ENCODE measurements at regions not wholly inside any gene's neighbourhood (a gene's known extent, or its start where the extent isn't known, plus 50 kb on each side); places are given as distances from the start of the nearest gene placed in this dataset.

DNA sequence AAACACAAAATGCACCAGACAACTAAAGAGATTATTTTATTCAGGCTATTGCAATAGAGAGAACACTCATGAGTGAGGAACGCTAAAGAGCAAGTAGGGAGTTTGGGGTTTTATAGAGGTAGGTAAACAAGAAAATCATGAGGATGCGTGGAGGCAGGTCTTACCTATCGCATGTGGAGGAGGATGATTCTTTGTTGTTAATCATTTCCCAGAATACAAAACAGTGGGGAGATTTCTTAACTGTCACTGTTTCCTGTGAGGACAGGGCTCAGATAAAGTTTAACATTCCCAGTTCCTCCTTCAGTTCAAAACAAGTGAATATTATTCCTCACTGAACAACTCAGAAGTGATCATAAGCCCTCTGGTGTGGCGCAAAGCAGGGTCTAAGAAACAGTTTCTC, 156.1 kb upstream of the MGAT5 start:
- Histone ChIP-seq H3K27me3 (ENCODE audit: control insufficient read depth, insufficient read depth, low read length) (no peaks in the 10 kb centered on the region), H3K4me3 (ENCODE audit: low read depth, low read length) (no peak overlapping the region), H3K36me3 (ENCODE audit: control insufficient read depth, insufficient read depth, low read length) (no peaks in the 10 kb centered on the region)
- TF ChIP-seq, protein P1, sequence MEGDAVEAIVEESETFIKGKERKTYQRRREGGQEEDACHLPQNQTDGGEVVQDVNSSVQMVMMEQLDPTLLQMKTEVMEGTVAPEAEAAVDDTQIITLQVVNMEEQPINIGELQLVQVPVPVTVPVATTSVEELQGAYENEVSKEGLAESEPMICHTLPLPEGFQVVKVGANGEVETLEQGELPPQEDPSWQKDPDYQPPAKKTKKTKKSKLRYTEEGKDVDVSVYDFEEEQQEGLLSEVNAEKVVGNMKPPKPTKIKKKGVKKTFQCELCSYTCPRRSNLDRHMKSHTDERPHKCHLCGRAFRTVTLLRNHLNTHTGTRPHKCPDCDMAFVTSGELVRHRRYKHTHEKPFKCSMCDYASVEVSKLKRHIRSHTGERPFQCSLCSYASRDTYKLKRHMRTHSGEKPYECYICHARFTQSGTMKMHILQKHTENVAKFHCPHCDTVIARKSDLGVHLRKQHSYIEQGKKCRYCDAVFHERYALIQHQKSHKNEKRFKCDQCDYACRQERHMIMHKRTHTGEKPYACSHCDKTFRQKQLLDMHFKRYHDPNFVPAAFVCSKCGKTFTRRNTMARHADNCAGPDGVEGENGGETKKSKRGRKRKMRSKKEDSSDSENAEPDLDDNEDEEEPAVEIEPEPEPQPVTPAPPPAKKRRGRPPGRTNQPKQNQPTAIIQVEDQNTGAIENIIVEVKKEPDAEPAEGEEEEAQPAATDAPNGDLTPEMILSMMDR (IDR thresholded peaks at IDR 0.05; ENCODE audit: insufficient read depth, low read length, poor library complexity, severe bottlenecking), result no peak
- DNase-seq (ENCODE audit: low read depth), result no peak

DNA sequence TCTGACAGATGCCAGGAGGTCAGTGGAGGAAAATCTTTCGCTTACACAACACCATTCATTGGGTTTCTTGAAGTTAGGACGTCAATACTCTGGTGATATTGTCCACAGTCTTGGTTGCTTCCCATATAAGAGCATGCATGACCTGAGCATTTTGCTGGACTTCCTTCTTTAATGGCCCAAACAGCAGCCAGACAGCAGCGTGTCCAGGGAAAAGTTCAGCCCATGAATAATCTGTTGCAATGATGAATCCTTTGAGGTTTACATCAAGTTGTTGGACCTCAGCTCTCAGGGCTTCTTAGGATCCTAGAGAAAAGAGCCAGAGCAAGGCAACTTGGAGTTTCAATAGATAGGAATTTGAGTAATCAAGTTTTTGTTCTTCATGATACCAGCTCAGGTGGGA, 155.6 kb upstream of the MGAT5 start:
- no peak for DNase-seq (ENCODE audit: low read depth)
- Histone ChIP-seq H3K36me3 (ENCODE audit: control insufficient read depth, insufficient read depth, low read length) (no peaks in the 10 kb centered on the region), H3K4me3 (ENCODE audit: low read depth, low read length) (no peak overlapping the region), H3K27me3 (ENCODE audit: control insufficient read depth, insufficient read depth, low read length) (no peaks in the 10 kb centered on the region)
- TF ChIP-seq, protein P1 (IDR thresholded peaks at IDR 0.05; ENCODE audit: insufficient read depth, low read length, poor library complexity, severe bottlenecking), result no peak

DNA sequence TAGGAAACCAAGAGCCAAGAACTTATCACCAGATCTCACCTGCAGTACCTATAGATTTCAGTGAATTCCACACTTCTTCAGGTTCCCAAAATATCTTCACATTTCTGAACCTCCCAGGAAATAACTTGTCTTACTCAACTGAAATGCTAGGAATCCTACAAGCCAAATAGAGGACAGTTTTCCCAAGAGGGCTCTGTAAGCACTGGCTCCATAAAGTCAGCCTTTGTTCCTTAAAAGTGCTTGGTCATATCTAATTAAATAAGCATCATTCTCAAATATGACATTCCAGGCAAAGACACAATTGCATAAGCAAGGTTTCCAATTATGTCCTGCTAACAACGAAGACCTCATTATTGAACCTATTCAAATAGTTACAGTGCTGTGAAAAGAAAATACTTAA, 154.6 kb upstream of the MGAT5 start:
- TF ChIP-seq, protein P1 (IDR thresholded peaks at IDR 0.05; ENCODE audit: insufficient read depth, low read length, poor library complexity, severe bottlenecking), result no peak
- no peaks in the 10 kb centered on the region for H3K36me3 ChIP-seq (ENCODE audit: control insufficient read depth, insufficient read depth, low read length)
- H3K4me3 ChIP-seq (ENCODE audit: low read depth, low read length), result no peak overlapping the region
- no peak for DNase-seq (ENCODE audit: low read depth)
- H3K27me3 ChIP-seq (ENCODE audit: control insufficient read depth, insufficient read depth, low read length), result no peaks in the 10 kb centered on the region

DNA sequence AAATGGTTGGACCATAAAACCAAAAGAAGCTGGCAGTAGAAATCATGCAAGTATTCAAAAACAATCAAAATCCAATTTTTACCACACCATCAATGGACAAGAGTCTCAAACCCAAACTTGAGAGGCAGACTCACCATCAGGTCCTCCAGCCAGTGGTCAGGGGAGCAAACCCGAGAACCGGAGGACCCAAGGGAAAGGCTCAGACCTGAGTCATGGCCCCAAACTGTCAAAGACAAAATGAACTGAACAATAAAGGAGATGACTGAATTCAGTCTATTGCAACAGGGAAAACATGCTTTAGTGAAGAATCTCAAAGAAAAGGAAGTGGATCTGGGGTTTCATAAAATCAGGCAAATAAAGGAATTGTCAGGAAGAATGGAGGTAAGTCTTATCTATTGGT, 150.7 kb upstream of the MGAT5 start:
- Histone ChIP-seq H3K4me3 (ENCODE audit: low read depth, low read length) (no peak overlapping the region), H3K27me3 (ENCODE audit: control insufficient read depth, insufficient read depth, low read length) (no peaks in the 10 kb centered on the region), H3K36me3 (ENCODE audit: control insufficient read depth, insufficient read depth, low read length) (no peaks in the 10 kb centered on the region)
- DNase-seq (ENCODE audit: low read depth), result no peak
- TF ChIP-seq, protein P1 (IDR thresholded peaks at IDR 0.05; ENCODE audit: insufficient read depth, low read length, poor library complexity, severe bottlenecking), result no peak

DNA sequence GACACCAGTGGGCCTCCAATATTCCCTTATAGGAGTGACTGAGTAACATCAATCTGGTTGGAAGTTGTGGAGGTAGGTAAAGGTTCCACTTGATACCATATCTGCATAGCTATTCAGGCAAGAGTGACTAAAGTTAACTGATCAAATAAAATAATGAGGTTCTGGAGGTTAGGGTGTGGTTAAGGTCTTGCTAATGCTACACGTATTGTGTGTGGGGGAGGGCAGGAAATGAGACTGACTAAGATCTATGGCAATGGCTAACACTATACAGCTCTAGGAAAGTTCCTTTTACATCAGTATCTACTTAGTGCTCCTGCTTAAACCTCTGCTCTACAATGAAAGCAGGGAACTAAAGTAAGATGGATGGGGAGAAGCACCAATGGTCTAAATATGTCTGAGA, 149.1 kb upstream of the MGAT5 start:
- TF ChIP-seq, protein P1 (IDR thresholded peaks at IDR 0.05; ENCODE audit: insufficient read depth, low read length, poor library complexity, severe bottlenecking), result no peak
- no peak for DNase-seq (ENCODE audit: low read depth)
- no peaks in the 10 kb centered on the region for H3K36me3 ChIP-seq (ENCODE audit: control insufficient read depth, insufficient read depth, low read length)
- no peak overlapping the region for H3K4me3 ChIP-seq (ENCODE audit: low read depth, low read length)
- H3K27me3 ChIP-seq (ENCODE audit: control insufficient read depth, insufficient read depth, low read length), result no peaks in the 10 kb centered on the region

DNA sequence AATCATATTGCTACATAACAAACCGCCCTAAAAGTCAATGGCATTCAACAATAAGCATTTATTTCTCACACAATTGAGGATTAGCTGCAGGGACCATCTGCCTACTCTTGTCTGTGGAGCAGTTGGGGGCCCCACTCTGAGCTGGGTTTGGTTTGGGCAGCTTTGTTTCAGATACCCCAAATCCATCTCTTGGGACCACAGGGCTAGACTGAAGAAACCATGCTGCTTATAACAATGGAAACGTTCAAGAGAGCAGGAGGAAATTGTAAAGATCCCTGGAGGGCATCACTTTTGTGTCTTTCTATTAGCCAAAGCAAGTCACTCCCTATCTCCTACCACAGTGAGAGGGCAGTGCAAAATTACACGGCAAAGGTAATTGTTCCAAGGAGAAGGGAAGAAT, 146.5 kb upstream of the MGAT5 start:
- no peak overlapping the region for H3K4me3 ChIP-seq (ENCODE audit: low read depth, low read length)
- DNase-seq (ENCODE audit: low read depth), result no peak
- TF ChIP-seq, protein P1 (IDR thresholded peaks at IDR 0.05; ENCODE audit: insufficient read depth, low read length, poor library complexity, severe bottlenecking), result no peak
- H3K36me3 ChIP-seq (ENCODE audit: control insufficient read depth, insufficient read depth, low read length), result no peaks in the 10 kb centered on the region
- H3K27me3 ChIP-seq (ENCODE audit: control insufficient read depth, insufficient read depth, low read length), result no peaks in the 10 kb centered on the region

Data from kidney epithelial cell (primary cell).